ENCODE measurements at regions not wholly inside any gene's neighbourhood (a gene's known extent, or its start where the extent isn't known, plus 50 kb on each side); places are given as distances from the start of the nearest gene placed in this dataset.

DNA sequence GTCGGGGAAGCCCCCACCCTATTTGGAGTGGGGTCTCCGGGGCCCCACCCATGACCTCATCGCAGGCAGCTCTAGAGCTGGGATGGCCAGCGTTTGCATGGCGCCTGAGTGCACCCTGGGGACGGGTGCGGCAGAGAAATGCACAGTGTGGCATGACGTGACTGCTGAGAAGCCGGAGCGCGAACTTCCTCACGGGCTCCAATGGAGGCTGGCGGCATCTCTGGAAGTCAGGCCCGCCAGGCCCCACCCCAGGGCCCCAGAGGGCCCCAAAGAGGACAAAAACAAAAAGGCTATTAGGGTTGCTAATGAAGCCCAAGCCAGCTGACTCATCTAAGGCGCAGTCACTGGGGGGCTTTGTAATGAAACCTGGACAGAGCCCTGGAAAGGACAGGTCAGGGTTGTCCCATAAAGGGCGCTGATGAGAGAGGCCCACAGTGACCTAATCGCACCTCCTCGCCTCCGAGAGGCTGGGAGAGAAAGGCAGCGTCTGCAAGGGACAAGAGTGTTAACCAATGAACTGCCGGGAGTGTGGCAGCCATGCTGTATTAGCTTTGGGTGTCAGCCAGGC lies 86.0 kb upstream of the C1QTNF7 start:
- TF ChIP-seq, protein P1, sequence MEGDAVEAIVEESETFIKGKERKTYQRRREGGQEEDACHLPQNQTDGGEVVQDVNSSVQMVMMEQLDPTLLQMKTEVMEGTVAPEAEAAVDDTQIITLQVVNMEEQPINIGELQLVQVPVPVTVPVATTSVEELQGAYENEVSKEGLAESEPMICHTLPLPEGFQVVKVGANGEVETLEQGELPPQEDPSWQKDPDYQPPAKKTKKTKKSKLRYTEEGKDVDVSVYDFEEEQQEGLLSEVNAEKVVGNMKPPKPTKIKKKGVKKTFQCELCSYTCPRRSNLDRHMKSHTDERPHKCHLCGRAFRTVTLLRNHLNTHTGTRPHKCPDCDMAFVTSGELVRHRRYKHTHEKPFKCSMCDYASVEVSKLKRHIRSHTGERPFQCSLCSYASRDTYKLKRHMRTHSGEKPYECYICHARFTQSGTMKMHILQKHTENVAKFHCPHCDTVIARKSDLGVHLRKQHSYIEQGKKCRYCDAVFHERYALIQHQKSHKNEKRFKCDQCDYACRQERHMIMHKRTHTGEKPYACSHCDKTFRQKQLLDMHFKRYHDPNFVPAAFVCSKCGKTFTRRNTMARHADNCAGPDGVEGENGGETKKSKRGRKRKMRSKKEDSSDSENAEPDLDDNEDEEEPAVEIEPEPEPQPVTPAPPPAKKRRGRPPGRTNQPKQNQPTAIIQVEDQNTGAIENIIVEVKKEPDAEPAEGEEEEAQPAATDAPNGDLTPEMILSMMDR (conservative IDR thresholded peaks at IDR 0.05; ENCODE audit: low read length) = no peak
- no peak for TF ChIP-seq EZH2phosphoT487 (IDR thresholded peaks at IDR 0.05; ENCODE audit: borderline replicate concordance)
